SK-N-MC (cell line): ENCODE measurements at regions not wholly inside any gene's neighbourhood (a gene's known extent, or its start where the extent isn't known, plus 50 kb on each side); places are given as distances from the start of the nearest gene placed in this dataset.

Experiments
- EZH2 ChIP-seq: fragments of 200-600 bp; sonication (generic); IDR thresholded peaks from one replicate; pipeline ENCODE4 v1.6.1; 2017; ENCODE audit warnings: antibody characterized with exemption
- FOXP2 ChIP-seq: optimal IDR thresholded peaks from 2 replicates; pipeline ENCODE3; 2011; ENCODE audit warnings: mild to moderate bottlenecking, moderate library complexity; ENCODE audit not compliant: insufficient read depth; ENCODE audit errors: extremely low read length, control extremely low read depth
- POLR2AphosphoS5 ChIP-seq: IDR thresholded peaks from 2 replicates; pipeline ENCODE4 v1.6.1; 2012; ENCODE audit warnings: mild to moderate bottlenecking, low read depth, low read length, borderline replicate concordance

DNA sequence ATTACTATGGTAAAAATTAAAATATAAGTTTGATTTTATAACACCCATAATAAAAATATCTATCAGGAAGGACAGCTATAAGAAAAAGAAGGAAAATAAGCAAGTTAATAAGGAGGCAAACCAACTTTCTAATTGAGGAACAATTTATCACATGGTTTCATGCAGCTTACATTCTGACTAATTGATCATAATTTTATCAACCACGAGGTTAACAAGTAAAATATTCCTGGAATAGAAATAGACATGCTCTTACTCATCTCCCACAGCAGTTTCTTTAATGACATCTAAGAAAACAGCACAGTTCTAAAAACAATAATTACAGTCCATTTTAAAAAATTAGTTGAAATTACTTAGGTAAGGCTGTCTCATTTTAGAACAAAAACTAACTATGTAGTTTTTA, 130.8 kb upstream of the KRR1 start:
- no peak for TF ChIP-seq POLR2AphosphoS5
- no peak for TF ChIP-seq EZH2
- no peak for TF ChIP-seq FOXP2
